Endometrial microvascular endothelial cells (primary cell): ENCODE measurements at regions not wholly inside any gene's neighbourhood (a gene's known extent, or its start where the extent isn't known, plus 50 kb on each side); places are given as distances from the start of the nearest gene placed in this dataset.

Source experiments
- in situ Hi-C: cut with HindIII; loops from 2 replicates; pipeline ENCODE4 v1.10.0; 2017; ENCODE audit warnings: low sequenced_read_pairs, low pct_unique_long_range_greater_than_20kb; ENCODE audit errors: inconsistent ontology term

GRCh38 chr5:145708169-145708568 lies 127.0 kb downstream of the PRELID2 start:
- in situ Hi-C loops = no loop called here

GRCh38 chr5:145704724-145705123 lies 130.4 kb downstream of the PRELID2 start:
- in situ Hi-C loops = no loop called here

- in situ Hi-C loops = no loop called here
Measured at GRCh38 chr5:145703856-145704255, 131.3 kb downstream of the PRELID2 start.

- in situ Hi-C loops = no loop called here
Measured at GRCh38 chr5:145701404-145701803, 133.7 kb downstream of the PRELID2 start.

GRCh38 chr5:145699846-145700245 lies 135.3 kb downstream of the PRELID2 start:
- in situ Hi-C loops = loop anchor here (25.0 kb wide), 1 partner anchor 137 kb away; the partner anchor contains the start of gene PRELID2

GRCh38 chr5:145697251-145697990 lies 137.7 kb downstream of the PRELID2 start:
- in situ Hi-C loops = loop anchor here (25.0 kb wide), 1 partner anchor 140 kb away; the partner anchor contains the start of gene PRELID2

GRCh38 chr5:145689235-145689634 lies 145.9 kb downstream of the PRELID2 start:
- in situ Hi-C loops = loop anchor here (25.0 kb wide), 1 partner anchor 148 kb away; the partner anchor contains the start of gene PRELID2

- in situ Hi-C loops = loop anchor here (25.0 kb wide), 1 partner anchor 149 kb away; the partner anchor contains the start of gene PRELID2
Measured at GRCh38 chr5:145687943-145688342, 147.2 kb downstream of the PRELID2 start.

GRCh38 chr5:145685417-145685816 lies 149.7 kb downstream of the PRELID2 start:
- in situ Hi-C loops = loop anchor here (25.0 kb wide), 1 partner anchor 152 kb away; the partner anchor contains the start of gene PRELID2

- in situ Hi-C loops = loop anchor here (25.0 kb wide), 1 partner anchor 154 kb away; the partner anchor contains the start of gene PRELID2
Measured at GRCh38 chr5:145683431-145683830, 151.7 kb downstream of the PRELID2 start.

GRCh38 chr5:145682197-145682899 lies 152.8 kb downstream of the PRELID2 start:
- in situ Hi-C loops = loop anchor here (25.0 kb wide), 1 partner anchor 155 kb away; the partner anchor contains the start of gene PRELID2

GRCh38 chr5:145681686-145682085 lies 153.5 kb downstream of the PRELID2 start:
- in situ Hi-C loops = loop anchor here (25.0 kb wide), 1 partner anchor 156 kb away; the partner anchor contains the start of gene PRELID2

GRCh38 chr5:145681216-145681615 lies 153.9 kb downstream of the PRELID2 start:
- in situ Hi-C loops = loop anchor here (25.0 kb wide), 1 partner anchor 156 kb away; the partner anchor contains the start of gene PRELID2

- in situ Hi-C loops = loop anchor here (25.0 kb wide), 1 partner anchor 157 kb away; the partner anchor contains the start of gene PRELID2
Measured at GRCh38 chr5:145680767-145681166, 154.4 kb downstream of the PRELID2 start.

GRCh38 chr5:145680169-145680568 lies 155.0 kb downstream of the PRELID2 start:
- in situ Hi-C loops = loop anchor here (25.0 kb wide), 1 partner anchor 157 kb away; the partner anchor contains the start of gene PRELID2

GRCh38 chr5:145678255-145678654 lies 156.9 kb downstream of the PRELID2 start:
- in situ Hi-C loops = loop anchor here (25.0 kb wide), 1 partner anchor 159 kb away; the partner anchor contains the start of gene PRELID2

GRCh38 chr5:145673786-145674185 lies 161.4 kb downstream of the PRELID2 start:
- in situ Hi-C loops = no loop called here

- in situ Hi-C loops = no loop called here
Measured at GRCh38 chr5:145668714-145669113, 166.4 kb downstream of the PRELID2 start.

GRCh38 chr5:145667742-145668141 lies 167.4 kb downstream of the PRELID2 start:
- in situ Hi-C loops = no loop called here
